ENCODE measurements at regions not wholly inside any gene's neighbourhood (a gene's known extent, or its start where the extent isn't known, plus 50 kb on each side); places are given as distances from the start of the nearest gene placed in this dataset.

GRCh38 chr14:98234208-98234607 lies 1037.8 kb downstream of the BCL11B start:
- Histone ChIP-seq H3K36me3 (no peaks in the 10 kb centered on the region), H3K4me2 (no peak overlapping the region), H3K27ac (no peak overlapping the region), H3K4me3 (no peak overlapping the region), H3K27me3 (no peaks in the 10 kb centered on the region), H3K4me1 (no peaks in the 10 kb centered on the region), H3K9ac (no peak overlapping the region), H3K9me3 (no peaks in the 10 kb centered on the region), H4K20me1 (no peaks in the 10 kb centered on the region)
- TF ChIP-seq Cebpa-rat (IDR thresholded peaks at IDR 0.05): no peak

DNA sequence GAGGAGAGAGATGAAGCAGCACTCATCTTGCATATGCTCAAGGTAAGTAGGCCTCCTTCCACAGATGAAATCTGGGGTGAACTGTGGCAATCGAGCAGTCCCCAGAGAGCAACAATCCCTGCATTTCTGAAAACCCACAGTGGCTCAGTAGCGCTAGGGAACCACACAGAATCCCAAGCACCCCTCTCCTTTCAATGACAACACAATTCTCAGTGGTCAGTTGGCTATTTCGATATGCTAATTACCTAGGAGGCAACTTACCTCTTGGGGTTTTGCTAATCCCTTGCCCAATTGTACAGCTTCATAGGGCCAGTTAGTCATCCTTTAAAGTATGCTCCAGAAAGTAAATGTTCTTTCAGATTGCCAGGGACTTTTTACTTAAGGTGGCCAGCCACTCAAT lies 1035.7 kb downstream of the BCL11B start:
- H3K27me3 ChIP-seq: no peaks in the 10 kb centered on the region

GRCh38 chr14:98237939-98238338 lies 1034.1 kb downstream of the BCL11B start:
- no peak for TF ChIP-seq Cebpa-rat (IDR thresholded peaks at IDR 0.05)

More for the DNA sequence above, 1035.7 kb downstream of the BCL11B start:
- Histone ChIP-seq H3K4me2 (no peak overlapping the region), H3K4me1 (no peaks in the 10 kb centered on the region), H3K9me3 (no peaks in the 10 kb centered on the region), H4K20me1 (no peaks in the 10 kb centered on the region), H3K4me3 (no peak overlapping the region), H3K36me3 (no peaks in the 10 kb centered on the region), H3K9ac (no peak overlapping the region), H3K27ac (no peak overlapping the region)
- no peak for TF ChIP-seq Cebpa-rat (IDR thresholded peaks at IDR 0.05)

DNA sequence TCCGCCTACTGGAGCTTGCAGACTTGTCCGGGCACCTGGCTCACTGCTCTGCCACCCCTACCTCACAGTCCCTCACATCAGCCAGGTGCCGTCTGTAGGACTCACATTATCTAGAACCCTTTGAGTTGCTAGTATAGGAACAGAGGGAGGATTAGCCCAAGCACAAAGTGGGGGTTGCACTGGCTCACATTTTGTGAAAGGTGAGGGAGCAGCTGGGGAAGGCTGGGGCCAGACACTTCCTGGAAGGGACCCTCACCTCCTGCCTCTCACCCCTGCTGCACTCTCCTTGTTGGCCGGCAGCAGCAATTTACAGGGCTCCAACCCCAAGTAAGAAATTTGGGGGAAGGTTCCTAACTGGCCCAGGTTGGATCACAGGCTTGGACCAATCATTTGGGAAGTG lies 1031.6 kb downstream of the BCL11B start:
- H3K4me3 ChIP-seq: no peak overlapping the region
- no peaks in the 10 kb centered on the region for H3K27me3 ChIP-seq
- no peaks in the 10 kb centered on the region for H3K36me3 ChIP-seq
- no peaks in the 10 kb centered on the region for H3K4me1 ChIP-seq
- H3K9ac ChIP-seq: no peak overlapping the region
- no peak overlapping the region for H3K27ac ChIP-seq
- H3K4me2 ChIP-seq: no peak overlapping the region
- H3K9me3 ChIP-seq: no peaks in the 10 kb centered on the region
- TF ChIP-seq Cebpa-rat (IDR thresholded peaks at IDR 0.05): no peak
- no peaks in the 10 kb centered on the region for H4K20me1 ChIP-seq

More at GRCh38 chr14:98237939-98238338, 1034.1 kb downstream of the BCL11B start:
- Histone ChIP-seq H3K9me3 (no peaks in the 10 kb centered on the region), H4K20me1 (no peaks in the 10 kb centered on the region), H3K36me3 (no peaks in the 10 kb centered on the region), H3K27ac (no peak overlapping the region), H3K9ac (no peak overlapping the region), H3K4me2 (no peak overlapping the region), H3K4me3 (no peak overlapping the region), H3K27me3 (no peaks in the 10 kb centered on the region), H3K4me1 (no peaks in the 10 kb centered on the region)

DNA sequence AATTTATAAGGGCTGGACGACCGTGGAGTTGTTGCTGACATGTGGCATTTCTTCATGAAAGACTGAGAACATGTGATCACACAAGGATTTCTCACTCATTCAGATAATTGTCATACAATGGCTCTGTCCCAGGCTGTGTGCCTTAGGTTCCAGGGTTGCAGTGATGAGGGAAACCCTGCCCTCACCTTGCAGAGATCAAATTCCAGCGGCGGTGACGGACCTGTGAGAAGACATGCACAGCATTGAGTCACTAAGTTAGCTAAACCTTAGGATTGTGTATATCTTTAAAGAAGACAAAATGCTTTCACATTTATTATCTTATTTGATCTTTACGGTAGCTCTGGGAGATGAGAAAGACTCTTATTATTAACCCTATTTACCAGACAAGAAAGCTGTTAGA lies 1029.1 kb downstream of the BCL11B start:
- Histone ChIP-seq H4K20me1 (no peaks in the 10 kb centered on the region), H3K4me2 (no peak overlapping the region), H3K27me3 (no peaks in the 10 kb centered on the region), H3K9me3 (no peaks in the 10 kb centered on the region), H3K27ac (no peak overlapping the region), H3K9ac (no peak overlapping the region), H3K4me3 (no peak overlapping the region), H3K4me1 (no peaks in the 10 kb centered on the region), H3K36me3 (no peaks in the 10 kb centered on the region)
- no peak for TF ChIP-seq Cebpa-rat (IDR thresholded peaks at IDR 0.05)

GRCh38 chr14:98243332-98243731 lies 1028.7 kb downstream of the BCL11B start:
- Histone ChIP-seq H3K27ac (no peak overlapping the region), H3K27me3 (no peaks in the 10 kb centered on the region), H3K4me2 (no peak overlapping the region), H3K9ac (no peak overlapping the region), H4K20me1 (no peaks in the 10 kb centered on the region), H3K36me3 (no peaks in the 10 kb centered on the region), H3K4me1 (no peaks in the 10 kb centered on the region), H3K9me3 (no peaks in the 10 kb centered on the region), H3K4me3 (no peak overlapping the region)
- no peak for TF ChIP-seq Cebpa-rat (IDR thresholded peaks at IDR 0.05)

- no peaks in the 10 kb centered on the region for H4K20me1 ChIP-seq
- H3K9me3 ChIP-seq: no peaks in the 10 kb centered on the region
- H3K4me2 ChIP-seq: no peak overlapping the region
- no peak for TF ChIP-seq Cebpa-rat (IDR thresholded peaks at IDR 0.05)
- no peaks in the 10 kb centered on the region for H3K27me3 ChIP-seq
- H3K4me1 ChIP-seq: no peaks in the 10 kb centered on the region
- H3K9ac ChIP-seq: no peak overlapping the region
- H3K4me3 ChIP-seq: no peak overlapping the region
- no peak overlapping the region for H3K27ac ChIP-seq
- no peaks in the 10 kb centered on the region for H3K36me3 ChIP-seq
These were observed 1027.6 kb downstream of the BCL11B start for GRCh38 chr14:98244162-98244948.

DNA sequence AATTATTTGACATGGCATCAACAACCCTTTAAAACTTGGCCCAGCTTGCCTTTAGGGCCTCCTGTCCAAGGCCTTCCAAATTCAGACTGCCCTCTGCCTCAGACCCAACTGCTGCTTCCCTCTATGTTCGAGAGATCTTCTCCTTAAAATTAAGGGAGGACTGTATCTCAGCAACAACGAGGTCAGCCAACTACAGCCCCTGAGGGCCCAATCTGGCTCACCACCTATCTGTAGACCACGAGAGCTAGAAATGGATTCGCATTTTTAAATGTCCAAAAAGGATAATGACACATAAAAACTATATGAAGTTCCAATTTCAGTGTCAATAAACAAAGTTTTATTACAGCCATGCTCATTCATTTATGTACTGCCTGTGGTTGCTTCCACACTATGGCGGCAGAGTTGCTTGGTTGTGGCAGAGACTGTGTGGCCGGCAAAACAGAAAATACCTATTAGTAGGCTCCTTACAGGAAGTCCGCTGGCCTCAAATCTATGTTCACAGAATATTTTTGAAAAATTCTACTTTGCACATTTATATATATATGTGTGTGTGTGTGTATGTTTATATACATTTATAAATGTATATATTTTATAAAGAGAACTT lies 1026.9 kb downstream of the BCL11B start:
- H3K9ac ChIP-seq: no peak overlapping the region
- no peaks in the 10 kb centered on the region for H3K36me3 ChIP-seq
- H3K4me2 ChIP-seq: no peak overlapping the region
- TF ChIP-seq Cebpa-rat (IDR thresholded peaks at IDR 0.05): no peak
- no peaks in the 10 kb centered on the region for H3K4me1 ChIP-seq
- no peaks in the 10 kb centered on the region for H4K20me1 ChIP-seq
- no peaks in the 10 kb centered on the region for H3K27me3 ChIP-seq
- H3K4me3 ChIP-seq: no peak overlapping the region
- no peaks in the 10 kb centered on the region for H3K9me3 ChIP-seq
- H3K27ac ChIP-seq: no peak overlapping the region

GRCh38 chr14:98249057-98249456 lies 1022.9 kb downstream of the BCL11B start:
- H3K27me3 ChIP-seq: no peaks in the 10 kb centered on the region
- TF ChIP-seq Cebpa-rat (IDR thresholded peaks at IDR 0.05): no peak
- H3K4me1 ChIP-seq: no peaks in the 10 kb centered on the region
- no peaks in the 10 kb centered on the region for H3K36me3 ChIP-seq
- no peak overlapping the region for H3K4me3 ChIP-seq
- no peaks in the 10 kb centered on the region for H4K20me1 ChIP-seq
- H3K4me2 ChIP-seq: no peak overlapping the region
- H3K27ac ChIP-seq: no peak overlapping the region
- no peak overlapping the region for H3K9ac ChIP-seq
- H3K9me3 ChIP-seq: no peaks in the 10 kb centered on the region

DNA sequence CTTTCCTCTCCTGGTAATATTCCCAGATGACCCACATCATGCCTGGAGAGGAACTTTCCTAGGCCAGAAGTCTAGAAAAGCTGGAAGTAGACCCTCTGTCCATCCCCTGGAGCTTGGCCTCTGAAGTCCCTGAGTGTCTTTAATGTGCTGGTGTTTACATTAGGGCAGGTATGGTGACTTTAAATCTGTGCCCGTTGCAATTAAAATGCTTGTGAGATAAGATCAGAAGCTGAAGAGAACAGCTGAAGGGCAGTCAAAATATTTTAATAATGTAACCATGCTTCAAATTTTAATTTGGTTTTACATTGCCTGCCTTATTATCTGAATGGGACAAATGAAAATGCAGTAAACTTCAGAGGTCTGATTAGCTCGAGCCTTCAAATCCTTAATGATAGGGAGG lies 1022.5 kb downstream of the BCL11B start:
- no peaks in the 10 kb centered on the region for H3K27me3 ChIP-seq
- no peaks in the 10 kb centered on the region for H3K4me1 ChIP-seq
- H3K4me2 ChIP-seq: no peak overlapping the region
- H3K9me3 ChIP-seq: no peaks in the 10 kb centered on the region
- H3K9ac ChIP-seq: no peak overlapping the region
- no peak overlapping the region for H3K4me3 ChIP-seq
- no peaks in the 10 kb centered on the region for H3K36me3 ChIP-seq
- no peak overlapping the region for H3K27ac ChIP-seq
- H4K20me1 ChIP-seq: no peaks in the 10 kb centered on the region
- no peak for TF ChIP-seq Cebpa-rat (IDR thresholded peaks at IDR 0.05)

All from BLaER1 (cell line).